ENCODE measurements at regions not wholly inside any gene's neighbourhood (a gene's known extent, or its start where the extent isn't known, plus 50 kb on each side); places are given as distances from the start of the nearest gene placed in this dataset.

GRCh38 chr7:68309271-68309670 lies 1289.0 kb upstream of the AUTS2 start:
- DNase-seq (ENCODE audit: low read depth): no peak

- DNase-seq (ENCODE audit: low read depth): no peak
These were observed 1288.5 kb upstream of the AUTS2 start for GRCh38 chr7:68309806-68310205.

DNA sequence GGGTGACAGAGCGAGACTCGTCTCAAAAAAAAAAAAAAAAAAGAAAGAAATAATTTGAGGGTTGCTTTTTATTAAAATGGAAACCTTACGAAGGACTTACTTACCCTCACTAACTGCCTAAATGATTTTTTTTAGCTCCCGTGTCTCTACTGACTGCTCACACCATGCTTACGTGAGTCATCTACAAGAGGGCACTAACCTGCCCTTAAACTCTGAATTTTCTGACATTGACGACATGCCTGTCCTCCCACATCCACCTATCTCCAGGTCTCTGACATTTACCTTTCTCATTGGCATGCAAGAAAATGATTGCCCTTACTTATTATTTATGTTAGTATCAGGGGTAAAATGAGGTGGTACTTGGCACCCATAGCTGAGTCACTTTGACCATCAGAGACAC lies 1286.3 kb upstream of the AUTS2 start:
- DNase-seq (ENCODE audit: low read depth): no peak

- DNase-seq (ENCODE audit: low read depth): no peak
These were observed 1284.5 kb upstream of the AUTS2 start for GRCh38 chr7:68313806-68314205.

GRCh38 chr7:68314208-68314607 lies 1284.1 kb upstream of the AUTS2 start:
- no peak for DNase-seq (ENCODE audit: low read depth)

DNA sequence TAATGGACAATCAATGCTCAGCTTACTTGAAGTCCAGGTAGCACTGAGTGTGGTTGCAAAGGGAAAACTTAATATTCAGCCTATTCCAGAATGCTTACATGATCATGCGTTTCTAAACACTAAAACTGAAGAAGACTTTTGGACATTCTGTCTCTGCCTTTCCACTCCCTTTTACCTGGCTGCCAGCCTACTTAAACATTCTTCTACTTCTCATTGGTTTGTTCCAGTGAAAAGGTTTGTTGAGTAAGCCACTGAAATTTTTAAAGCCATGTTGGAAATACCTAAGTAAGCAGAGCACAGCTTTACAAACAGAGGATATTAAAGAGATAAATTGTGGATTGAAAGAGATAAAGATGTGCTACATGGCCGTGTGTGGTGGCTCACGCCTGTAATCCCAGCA lies 1280.8 kb upstream of the AUTS2 start:
- no peak for DNase-seq (ENCODE audit: low read depth)

DNA sequence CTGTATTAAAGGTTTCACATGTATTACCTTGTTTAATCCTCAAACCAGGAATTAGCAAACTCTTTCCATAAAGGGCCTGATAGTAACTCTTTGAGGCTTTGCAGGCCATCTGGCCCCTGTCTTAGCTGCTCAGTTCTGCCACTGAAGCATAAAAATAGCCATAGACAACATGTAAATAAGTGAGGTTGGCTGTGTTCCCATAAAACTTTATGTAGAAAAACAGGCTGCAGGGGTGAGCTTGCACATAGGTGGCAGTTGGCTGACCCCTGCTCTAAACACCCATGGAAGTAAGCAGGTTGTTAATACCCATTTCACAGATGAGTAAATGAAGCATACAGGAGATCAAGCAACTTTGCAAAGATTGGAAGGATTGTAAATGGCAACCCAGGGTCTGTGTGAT lies 1279.2 kb upstream of the AUTS2 start:
- no peak for DNase-seq (ENCODE audit: low read depth)

DNA sequence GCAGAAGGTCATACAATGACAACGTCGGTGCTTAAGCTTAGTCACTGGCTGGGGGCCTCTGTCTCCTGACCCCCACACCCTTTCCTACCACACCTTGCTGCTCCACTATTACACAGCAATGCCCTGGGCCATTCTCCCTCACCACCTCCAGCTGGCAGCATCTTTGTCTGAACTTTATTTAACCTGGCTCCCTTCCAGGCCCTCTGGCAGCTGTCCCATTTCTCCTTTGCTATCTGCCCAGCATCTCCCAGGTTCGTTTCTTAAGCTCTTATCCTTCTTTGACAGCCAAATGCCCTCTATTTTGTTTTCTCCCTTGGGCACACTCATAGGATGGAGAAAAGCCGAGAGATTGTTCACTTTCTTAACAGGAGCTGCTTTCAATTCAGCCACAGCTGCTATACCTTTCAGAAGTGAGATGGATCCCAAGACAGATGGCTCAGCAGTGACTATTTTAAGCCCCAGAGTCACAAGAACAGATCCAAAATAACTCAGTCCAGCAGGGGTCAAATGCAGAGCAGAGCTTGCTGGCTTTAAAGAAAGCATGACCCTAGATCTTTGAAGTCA lies 1277.1 kb upstream of the AUTS2 start:
- DNase-seq (ENCODE audit: low read depth): no peak

DNA sequence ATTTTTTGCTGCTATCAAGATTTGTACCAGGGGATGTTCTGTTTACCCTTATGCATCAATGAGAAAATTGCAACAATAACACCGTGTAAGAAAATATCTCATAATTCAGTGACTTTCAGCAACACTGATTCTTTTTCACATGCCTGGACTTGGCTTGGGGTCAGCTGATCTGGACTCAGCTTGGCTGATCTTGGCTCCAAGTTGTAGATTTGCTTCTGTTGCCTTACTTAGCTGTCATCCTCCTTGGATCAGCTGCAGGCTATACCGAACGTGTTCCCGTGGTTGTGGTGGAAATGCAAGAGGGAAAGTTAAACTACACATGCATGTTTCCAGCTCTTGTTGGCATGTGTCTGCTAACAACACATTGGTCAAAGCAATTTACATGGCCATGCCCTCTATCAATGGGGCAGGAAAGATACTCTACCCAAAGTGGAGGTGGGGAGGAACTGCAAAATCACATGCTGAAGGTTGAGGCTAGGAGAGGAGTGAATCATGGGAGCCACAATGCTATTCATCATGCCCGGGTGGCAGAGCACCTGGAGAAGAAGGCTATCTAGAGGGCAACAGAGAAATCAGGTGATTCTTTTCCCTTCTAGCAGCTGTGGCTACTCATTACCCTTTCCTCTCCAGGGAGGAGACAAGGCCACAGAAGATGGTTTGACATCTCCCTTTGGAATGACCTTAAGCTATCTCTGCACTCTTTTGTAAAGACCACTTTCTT lies 1276.3 kb upstream of the AUTS2 start:
- no peak for DNase-seq (ENCODE audit: low read depth)

- DNase-seq (ENCODE audit: low read depth): no peak
These were observed 1273.7 kb upstream of the AUTS2 start for GRCh38 chr7:68324621-68325020.

- no peak for DNase-seq (ENCODE audit: low read depth)
These were observed 1264.1 kb upstream of the AUTS2 start for GRCh38 chr7:68334216-68334615.

- DNase-seq (ENCODE audit: low read depth): no peak
These were observed 1263.5 kb upstream of the AUTS2 start for GRCh38 chr7:68334636-68335272.

DNA sequence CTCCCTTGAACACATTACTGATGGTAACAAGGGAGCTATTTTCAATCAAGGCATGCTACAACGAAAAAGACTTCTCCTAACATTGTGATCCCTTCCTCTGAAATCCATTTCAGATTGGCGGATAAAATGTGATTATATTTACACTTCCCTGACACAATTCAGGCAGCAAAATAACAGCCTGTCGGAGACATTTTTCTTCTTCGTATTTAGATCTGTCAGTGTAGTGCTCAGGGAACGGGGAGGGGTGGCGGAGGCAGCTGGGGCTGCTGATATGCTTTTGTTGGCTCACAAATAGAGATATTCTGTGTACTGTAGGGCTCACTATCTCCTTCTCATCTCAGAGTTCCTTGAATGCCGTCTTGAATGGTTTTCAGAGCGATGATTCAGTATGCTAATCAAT lies 1261.7 kb upstream of the AUTS2 start:
- no peak for DNase-seq (ENCODE audit: low read depth)

GRCh38 chr7:68348401-68348800 lies 1249.9 kb upstream of the AUTS2 start:
- DNase-seq (ENCODE audit: low read depth): no peak

- DNase-seq (ENCODE audit: low read depth): no peak
These were observed 1235.3 kb upstream of the AUTS2 start for GRCh38 chr7:68362745-68363518.

DNA sequence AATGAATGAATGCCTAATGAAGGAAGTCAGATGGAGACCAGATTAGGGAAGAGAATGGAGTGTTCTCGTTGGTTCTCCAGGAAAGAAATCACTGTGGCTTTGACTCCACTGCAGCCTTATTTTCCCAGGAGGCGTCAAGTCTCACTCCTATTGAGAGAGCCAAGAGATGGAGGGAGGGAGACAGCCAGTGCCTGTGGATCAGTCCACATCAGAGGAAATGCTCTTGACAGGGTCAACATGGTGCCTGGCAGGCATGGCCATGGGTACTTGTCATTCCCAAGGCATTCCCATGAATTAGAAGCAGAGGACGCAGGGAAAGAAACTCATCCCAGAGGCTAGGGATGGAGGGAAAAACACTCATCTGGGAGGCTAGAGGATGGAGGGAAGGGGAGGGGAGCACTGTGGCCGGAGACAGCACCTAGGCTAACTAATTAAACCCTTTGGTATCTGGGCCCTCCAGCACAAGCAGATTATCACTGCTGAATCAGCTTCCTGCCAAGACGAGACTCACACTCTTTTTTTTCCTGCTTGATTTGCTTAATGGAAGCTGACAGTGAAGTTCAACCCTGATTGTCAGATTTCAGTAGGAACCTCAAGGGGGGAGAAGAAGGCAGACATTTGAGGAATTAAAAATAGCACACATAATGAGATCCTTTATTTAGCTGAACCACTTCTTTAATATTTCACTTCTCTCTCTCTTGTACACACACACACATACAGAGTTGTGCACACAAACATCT lies 1233.2 kb upstream of the AUTS2 start:
- no peak for DNase-seq (ENCODE audit: low read depth)

- no peak for DNase-seq (ENCODE audit: low read depth)
These were observed 1226.3 kb upstream of the AUTS2 start for GRCh38 chr7:68371985-68372384.

DNA sequence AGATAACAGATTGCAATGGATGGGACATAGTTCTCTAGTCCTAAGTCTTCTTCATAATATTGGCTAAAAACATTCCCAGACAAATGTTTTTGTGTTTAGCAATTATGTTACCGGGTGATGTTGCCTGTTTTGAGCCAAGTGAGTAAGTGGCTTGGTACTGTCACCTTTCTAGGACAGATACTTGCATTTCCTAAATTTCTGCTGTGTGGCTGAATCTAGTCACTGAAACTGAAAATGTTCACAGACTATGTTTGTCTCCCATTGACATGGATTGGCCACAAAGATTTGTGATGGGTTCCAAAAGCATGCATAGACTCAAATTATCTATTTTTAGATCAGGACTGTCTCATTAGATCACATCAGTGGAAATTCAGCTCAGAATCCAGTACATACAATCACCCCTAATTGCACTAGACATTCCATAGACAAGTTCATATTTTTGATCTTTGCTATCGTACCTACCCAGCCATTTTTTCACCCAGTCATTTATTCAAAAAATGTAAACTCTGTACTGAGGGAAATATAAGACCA lies 1222.1 kb upstream of the AUTS2 start:
- no peak for DNase-seq (ENCODE audit: low read depth)

- DNase-seq (ENCODE audit: low read depth): no peak
These were observed 1216.5 kb upstream of the AUTS2 start for GRCh38 chr7:68381731-68382130.

DNA sequence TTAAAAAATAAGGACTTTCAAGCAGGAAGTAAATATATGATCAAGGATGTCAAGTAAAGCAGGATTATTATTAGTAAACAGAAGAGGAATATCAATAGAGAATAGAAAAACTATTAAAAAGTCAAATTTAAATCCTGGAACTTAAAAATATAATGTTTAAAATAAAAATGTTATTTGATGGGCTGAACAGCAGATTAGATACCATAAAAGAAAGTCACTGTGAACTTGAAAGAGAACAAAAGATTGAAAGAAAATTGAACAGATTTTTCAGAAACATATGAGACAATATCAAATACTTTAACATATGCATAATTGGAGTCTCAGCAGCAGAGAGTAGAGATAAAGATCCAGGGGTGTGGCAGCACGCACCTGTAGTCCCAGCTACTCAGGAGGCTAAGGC lies 1213.7 kb upstream of the AUTS2 start:
- no peak for DNase-seq (ENCODE audit: low read depth)

DNA sequence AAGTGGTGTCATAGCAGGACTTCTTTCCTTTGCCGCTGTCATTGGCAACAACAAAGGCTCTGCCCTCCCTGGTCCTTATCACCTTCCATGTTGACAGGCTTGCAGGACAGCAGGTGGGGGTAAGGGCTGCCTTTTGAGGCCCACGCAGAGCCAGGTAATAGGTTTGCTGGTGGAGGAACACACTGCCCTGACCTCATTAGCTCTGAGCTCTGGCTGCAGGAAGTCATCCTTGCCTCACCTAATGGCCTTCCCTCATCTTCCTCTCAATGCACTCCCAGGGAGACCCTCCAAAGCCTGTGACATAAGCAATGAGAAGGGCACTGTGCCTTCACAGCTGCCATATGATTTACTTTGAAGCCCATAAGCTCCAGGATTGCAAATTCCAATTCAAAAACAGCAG lies 1205.2 kb upstream of the AUTS2 start:
- no peak for DNase-seq (ENCODE audit: low read depth)

- no peak for DNase-seq (ENCODE audit: low read depth)
These were observed 1204.1 kb upstream of the AUTS2 start for GRCh38 chr7:68394131-68394530.

Measured in HS-27A (cell line).